OCI-LY1 (cell line): ENCODE measurements at regions not wholly inside any gene's neighbourhood (a gene's known extent, or its start where the extent isn't known, plus 50 kb on each side); places are given as distances from the start of the nearest gene placed in this dataset.

Source experiments
- CTCF ChIP-seq: fragments of 200-600 bp; sonication (generic), shearing (Covaris generic); IDR thresholded peaks from 2 replicates; pipeline ENCODE4 v1.5.1; 2017; ENCODE audit warnings: mild to moderate bottlenecking, antibody characterized with exemption, low read length, moderate library complexity, mixed read lengths
- EZH2 ChIP-seq: fragments of 200-600 bp; sonication (generic), shearing (Covaris generic); IDR thresholded peaks from 2 replicates; pipeline ENCODE4 v1.8.0; 2017; ENCODE audit warnings: borderline replicate concordance, mixed run types, mild to moderate bottlenecking, antibody characterized with exemption, low read length, moderate library complexity, mixed read lengths

GRCh38 chr3:6509576-6509975 lies 351.3 kb upstream of the GRM7 start:
- TF ChIP-seq EZH2 (no peak), CTCF (no peak)
